ENCODE measurements at regions not wholly inside any gene's neighbourhood (a gene's known extent, or its start where the extent isn't known, plus 50 kb on each side); places are given as distances from the start of the nearest gene placed in this dataset.

GRCh38 chr1:98472878-98473277 is 188.6 kb upstream of the SNX7 start:
- no peak for TF ChIP-seq CTCF (IDR thresholded peaks at IDR 0.05; ENCODE audit: poor library complexity, severe bottlenecking)
- no peak for TF ChIP-seq EZH2 (IDR thresholded peaks at IDR 0.05; ENCODE audit: borderline replicate concordance, insufficient read depth, low read length, poor library complexity, severe bottlenecking)
- TF ChIP-seq REST (IDR thresholded peaks at IDR 0.05; ENCODE audit: borderline replicate concordance) = no peak
- TF ChIP-seq POLR2AphosphoS5 (IDR thresholded peaks at IDR 0.05) = no peak
- TF ChIP-seq SMC3 (conservative IDR thresholded peaks at IDR 0.05; ENCODE audit: poor library complexity) = no peak
